ENCODE measurements at regions not wholly inside any gene's neighbourhood (a gene's known extent, or its start where the extent isn't known, plus 50 kb on each side); places are given as distances from the start of the nearest gene placed in this dataset.

- no peak for DNase-seq (ENCODE audit: low spot score)
These were observed 50.6 kb upstream of the ZNF385D start for GRCh38 chr3:21801631-21802030.

GRCh38 chr3:21803604-21804003 is 52.6 kb upstream of the ZNF385D start:
- no peak for DNase-seq (ENCODE audit: low spot score)

GRCh38 chr3:21804330-21804729 is 53.3 kb upstream of the ZNF385D start:
- no peak for DNase-seq (ENCODE audit: low spot score)

DNA sequence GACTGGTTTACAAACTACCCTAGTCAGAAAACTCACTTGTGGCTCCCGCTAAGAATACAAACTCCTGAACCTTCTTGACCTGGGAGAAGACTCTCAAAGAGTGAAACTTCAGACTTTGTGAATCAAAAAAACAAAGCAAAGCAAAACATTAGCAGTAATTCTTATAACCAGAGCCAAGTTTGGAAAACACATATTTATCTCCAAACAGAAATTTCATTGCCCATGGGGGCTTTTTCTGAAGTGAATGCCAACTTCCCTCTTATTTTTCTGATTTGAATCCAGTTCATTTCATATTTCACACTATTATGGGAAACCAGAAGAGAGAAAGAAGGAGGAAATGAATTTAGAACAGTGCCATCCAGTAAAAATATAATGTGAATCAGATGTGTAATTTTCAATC is 55.7 kb upstream of the ZNF385D start:
- DNase-seq (ENCODE audit: low spot score), result no peak

DNA sequence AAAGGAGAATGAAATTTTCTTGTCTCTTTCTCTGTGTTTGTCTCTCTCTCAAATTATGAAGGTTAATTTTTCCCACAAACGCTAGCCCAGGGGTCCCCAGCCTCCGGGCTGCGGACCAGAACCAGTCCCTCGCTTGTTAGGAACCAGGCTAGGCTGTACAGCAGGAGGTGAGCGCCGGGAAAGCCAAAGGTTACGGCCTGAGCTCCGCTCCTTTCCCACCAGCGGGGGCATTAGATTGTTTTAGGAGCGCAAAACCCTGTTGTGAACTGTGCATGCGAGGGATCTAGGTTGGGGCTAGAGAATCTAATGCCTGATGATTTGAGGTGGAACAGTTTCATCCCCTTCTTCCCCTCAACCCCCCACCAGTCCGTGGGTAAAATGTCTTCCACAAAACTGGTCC is 74.7 kb upstream of the ZNF385D start:
- DNase-seq (ENCODE audit: low spot score), result no peak

- DNase-seq (ENCODE audit: low spot score), result no peak
These were observed 75.4 kb upstream of the ZNF385D start for GRCh38 chr3:21826416-21826815.

GRCh38 chr3:21830541-21830940 is 79.5 kb upstream of the ZNF385D start:
- no peak for DNase-seq (ENCODE audit: low spot score)

DNA sequence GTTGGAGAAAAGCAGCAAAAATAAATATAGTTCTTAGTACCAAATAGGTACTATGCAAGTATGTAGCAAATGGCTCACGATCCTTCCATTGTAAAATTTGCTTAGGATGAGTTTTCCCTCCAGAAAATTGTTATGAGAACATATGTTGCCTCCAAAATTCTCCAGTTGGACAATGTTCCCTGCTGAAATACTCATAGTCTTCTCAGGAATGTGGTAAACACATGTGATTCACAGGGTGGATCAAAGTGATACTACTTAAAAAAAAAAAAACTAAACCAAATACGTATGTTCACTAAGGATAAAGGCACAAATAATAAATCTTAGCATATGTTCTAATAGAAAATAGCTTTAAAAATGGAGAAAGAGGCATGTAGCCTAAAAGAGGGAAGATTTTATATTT is 84.3 kb upstream of the ZNF385D start:
- DNase-seq (ENCODE audit: low spot score), result no peak

GRCh38 chr3:21836227-21836626 is 85.2 kb upstream of the ZNF385D start:
- no peak for DNase-seq (ENCODE audit: low spot score)

GRCh38 chr3:21839176-21839575 is 88.2 kb upstream of the ZNF385D start:
- no peak for DNase-seq (ENCODE audit: low spot score)

- DNase-seq (ENCODE audit: low spot score), result no peak
These were observed 88.6 kb upstream of the ZNF385D start for GRCh38 chr3:21839592-21839991.

DNA sequence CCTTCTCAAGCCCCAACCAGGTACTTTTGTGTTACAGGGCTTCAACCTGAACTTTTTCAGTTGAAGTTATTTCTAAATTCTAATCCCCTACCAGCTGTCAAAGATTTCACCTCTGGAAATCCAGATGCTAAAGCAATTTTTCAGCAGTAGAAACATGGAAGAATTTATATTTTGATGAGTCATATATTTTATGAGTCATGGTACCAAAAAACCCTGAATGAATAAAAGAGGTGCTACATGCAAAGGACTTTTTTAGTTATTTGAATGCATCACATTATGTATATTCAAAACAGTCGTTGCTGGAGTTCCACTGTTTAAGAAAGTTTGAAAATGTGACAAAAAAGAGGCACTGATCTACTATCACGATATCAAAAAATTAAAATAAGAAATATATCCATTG is 96.0 kb upstream of the ZNF385D start:
- no peak for DNase-seq (ENCODE audit: low spot score)

- DNase-seq (ENCODE audit: low spot score), result no peak
These were observed 108.4 kb upstream of the ZNF385D start for GRCh38 chr3:21859124-21860081.

DNA sequence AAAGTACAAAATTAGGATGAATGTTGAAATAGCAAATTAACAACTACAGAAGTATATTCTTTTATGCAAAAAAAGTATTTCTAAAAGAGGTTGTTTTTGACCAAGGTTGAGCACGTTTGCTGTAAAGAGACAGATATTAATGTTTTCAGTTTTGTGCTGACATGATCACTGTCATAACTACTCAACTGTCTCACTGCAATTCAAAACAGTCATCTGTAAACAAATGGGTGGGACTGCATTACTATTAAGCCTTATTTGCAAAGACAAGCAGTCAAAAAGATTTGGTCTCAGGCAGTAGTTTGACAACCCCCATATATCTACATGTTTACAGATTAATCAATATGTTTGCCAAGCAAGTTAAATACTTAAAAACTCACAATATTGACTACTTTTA is 109.1 kb upstream of the ZNF385D start:
- DNase-seq (ENCODE audit: low spot score), result no peak

- no peak for DNase-seq (ENCODE audit: low spot score)
These were observed 109.6 kb upstream of the ZNF385D start for GRCh38 chr3:21860657-21861056.

DNA sequence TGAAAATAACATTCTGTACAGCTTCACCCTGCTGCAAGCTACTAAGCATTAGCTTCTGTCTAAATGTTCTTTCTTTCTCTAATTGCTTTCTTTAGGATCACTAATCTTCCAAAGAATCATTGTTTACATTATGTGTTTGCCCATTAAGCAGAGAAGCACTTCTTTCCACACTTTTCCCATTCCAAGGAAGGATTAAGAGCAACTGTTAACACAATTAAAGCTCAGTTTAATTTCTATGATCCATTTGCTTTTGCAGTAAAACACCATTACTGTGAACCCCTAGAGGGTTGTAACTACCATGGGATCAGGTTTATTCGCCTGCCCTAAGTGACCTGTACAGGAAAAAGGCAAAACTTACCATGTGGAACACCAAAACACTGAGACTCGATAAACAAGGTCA is 125.8 kb upstream of the ZNF385D start:
- DNase-seq (ENCODE audit: low spot score), result no peak

- DNase-seq (ENCODE audit: low spot score), result no peak
These were observed 126.3 kb upstream of the ZNF385D start for GRCh38 chr3:21877214-21877754.

- DNase-seq (ENCODE audit: low spot score), result no peak
These were observed 128.3 kb upstream of the ZNF385D start for GRCh38 chr3:21879184-21879886.

- no peak for DNase-seq (ENCODE audit: low spot score)
These were observed 137.6 kb upstream of the ZNF385D start for GRCh38 chr3:21888656-21889055.

DNA sequence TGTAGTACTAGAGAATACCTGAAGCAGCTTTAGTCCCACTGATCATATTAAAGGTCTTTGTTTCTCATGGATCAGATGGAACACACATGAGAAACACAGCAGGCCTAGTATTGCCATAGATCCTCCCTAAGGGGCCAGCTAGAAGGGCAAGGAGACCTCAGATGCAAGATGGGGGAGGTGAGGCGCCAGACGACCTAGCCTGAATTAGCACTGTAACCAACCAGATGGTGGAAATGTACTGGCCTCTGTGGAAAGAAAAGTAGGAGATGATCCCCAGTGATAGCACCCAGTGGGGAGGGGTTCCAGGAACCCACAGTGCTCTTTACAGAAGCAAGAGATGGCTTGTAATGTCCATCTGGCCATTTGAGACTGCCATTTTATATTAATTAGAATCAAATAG is 138.2 kb upstream of the ZNF385D start:
- no peak for DNase-seq (ENCODE audit: low spot score)

DNA sequence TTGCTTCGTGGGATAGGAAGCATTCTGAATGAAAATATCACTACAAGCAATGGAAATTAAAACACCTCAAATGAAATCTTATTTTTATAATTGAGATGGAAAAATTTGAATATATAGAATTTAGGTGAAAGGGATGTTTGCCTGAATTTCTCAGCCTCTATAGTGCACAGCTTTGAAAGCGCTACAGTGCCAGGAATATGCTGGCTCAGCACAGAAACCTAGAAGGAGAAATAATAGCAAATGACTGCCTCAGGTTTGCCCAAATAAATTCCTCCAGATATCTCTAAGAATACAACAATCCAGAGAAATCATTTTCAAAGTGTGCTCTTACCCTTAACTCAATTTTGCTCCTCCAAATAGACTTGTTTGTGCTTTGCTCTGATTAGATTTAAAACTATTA is 141.1 kb upstream of the ZNF385D start:
- DNase-seq (ENCODE audit: low spot score), result no peak

- DNase-seq (ENCODE audit: low spot score), result no peak
These were observed 142.2 kb upstream of the ZNF385D start for GRCh38 chr3:21893242-21893641.

Data from left forelimb (tissue), 1 donor.